ENCODE measurements at regions not wholly inside any gene's neighbourhood (a gene's known extent, or its start where the extent isn't known, plus 50 kb on each side); places are given as distances from the start of the nearest gene placed in this dataset.

DNA sequence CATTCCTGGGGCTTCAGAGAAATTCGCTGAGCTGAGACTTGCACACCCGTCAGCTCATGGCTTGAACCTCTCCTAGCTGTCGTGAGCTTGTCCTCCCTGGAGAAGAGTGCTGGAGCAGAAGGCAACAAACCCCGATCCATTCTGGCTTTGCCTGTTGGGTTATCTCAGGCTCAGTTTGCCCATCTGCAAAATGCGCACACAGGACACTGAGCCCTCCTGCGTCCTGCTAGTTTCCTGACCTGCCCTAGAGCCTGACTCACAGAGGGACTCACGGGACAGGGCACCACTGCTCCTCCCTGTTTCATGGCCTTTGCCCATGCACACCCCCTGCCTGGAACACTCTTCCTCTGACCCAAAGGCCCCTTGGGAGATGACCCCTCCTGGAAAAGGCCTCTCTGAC, 365.0 kb downstream of the MN1 start:
- H3K4me3 ChIP-seq: no peak overlapping the region
- H3K36me3 ChIP-seq: no peaks in the 10 kb centered on the region
- DNase-seq: no peak
- intact Hi-C loops (cut with DNase I): no loop called here
- peaks cover 5% of the 10 kb centered on the region for H3K4me1 ChIP-seq (ENCODE audit: insufficient read depth)
- no peaks in the 10 kb centered on the region for H3K27me3 ChIP-seq
- 94 to 96% (median 94%) methylated on average over 7 of the region's 7 CpGs for WGBS, 3 donors
- no peaks in the 10 kb centered on the region for H3K9me3 ChIP-seq
- peak overlapping the region in 1 of 2 donors; percentile 35 for H3K27ac ChIP-seq
- TF ChIP-seq, protein P1, sequence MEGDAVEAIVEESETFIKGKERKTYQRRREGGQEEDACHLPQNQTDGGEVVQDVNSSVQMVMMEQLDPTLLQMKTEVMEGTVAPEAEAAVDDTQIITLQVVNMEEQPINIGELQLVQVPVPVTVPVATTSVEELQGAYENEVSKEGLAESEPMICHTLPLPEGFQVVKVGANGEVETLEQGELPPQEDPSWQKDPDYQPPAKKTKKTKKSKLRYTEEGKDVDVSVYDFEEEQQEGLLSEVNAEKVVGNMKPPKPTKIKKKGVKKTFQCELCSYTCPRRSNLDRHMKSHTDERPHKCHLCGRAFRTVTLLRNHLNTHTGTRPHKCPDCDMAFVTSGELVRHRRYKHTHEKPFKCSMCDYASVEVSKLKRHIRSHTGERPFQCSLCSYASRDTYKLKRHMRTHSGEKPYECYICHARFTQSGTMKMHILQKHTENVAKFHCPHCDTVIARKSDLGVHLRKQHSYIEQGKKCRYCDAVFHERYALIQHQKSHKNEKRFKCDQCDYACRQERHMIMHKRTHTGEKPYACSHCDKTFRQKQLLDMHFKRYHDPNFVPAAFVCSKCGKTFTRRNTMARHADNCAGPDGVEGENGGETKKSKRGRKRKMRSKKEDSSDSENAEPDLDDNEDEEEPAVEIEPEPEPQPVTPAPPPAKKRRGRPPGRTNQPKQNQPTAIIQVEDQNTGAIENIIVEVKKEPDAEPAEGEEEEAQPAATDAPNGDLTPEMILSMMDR (IDR thresholded peaks at IDR 0.05): no peak
- no peak for TF ChIP-seq POLR2A (IDR thresholded peaks at IDR 0.05)
- no peak for TF ChIP-seq EP300 (IDR thresholded peaks at IDR 0.05)

DNA sequence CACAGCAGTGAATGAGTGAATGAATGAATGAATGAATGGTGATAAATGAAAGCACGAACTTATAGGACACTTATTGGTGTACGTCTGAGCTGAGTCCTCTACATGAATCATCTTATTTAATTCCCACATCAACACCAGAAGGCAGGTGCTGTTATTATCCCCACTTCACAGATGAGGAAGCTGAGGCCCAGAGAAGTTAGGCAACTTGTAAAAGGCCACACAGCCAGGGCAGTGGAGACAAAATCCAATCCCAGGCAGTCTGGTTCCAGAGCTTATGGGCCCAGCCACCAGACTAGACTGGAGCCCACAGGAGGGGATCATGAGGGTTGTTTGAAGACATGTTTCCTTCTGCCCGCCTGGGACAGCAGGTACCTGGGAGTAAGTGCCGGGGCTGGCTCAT, 364.0 kb downstream of the MN1 start:
- intact Hi-C loops (cut with DNase I): no loop called here
- no peak for TF ChIP-seq POLR2A (IDR thresholded peaks at IDR 0.05)
- no peak for TF ChIP-seq EP300 (IDR thresholded peaks at IDR 0.05)
- TF ChIP-seq, protein P1 (IDR thresholded peaks at IDR 0.05): no peak

DNA sequence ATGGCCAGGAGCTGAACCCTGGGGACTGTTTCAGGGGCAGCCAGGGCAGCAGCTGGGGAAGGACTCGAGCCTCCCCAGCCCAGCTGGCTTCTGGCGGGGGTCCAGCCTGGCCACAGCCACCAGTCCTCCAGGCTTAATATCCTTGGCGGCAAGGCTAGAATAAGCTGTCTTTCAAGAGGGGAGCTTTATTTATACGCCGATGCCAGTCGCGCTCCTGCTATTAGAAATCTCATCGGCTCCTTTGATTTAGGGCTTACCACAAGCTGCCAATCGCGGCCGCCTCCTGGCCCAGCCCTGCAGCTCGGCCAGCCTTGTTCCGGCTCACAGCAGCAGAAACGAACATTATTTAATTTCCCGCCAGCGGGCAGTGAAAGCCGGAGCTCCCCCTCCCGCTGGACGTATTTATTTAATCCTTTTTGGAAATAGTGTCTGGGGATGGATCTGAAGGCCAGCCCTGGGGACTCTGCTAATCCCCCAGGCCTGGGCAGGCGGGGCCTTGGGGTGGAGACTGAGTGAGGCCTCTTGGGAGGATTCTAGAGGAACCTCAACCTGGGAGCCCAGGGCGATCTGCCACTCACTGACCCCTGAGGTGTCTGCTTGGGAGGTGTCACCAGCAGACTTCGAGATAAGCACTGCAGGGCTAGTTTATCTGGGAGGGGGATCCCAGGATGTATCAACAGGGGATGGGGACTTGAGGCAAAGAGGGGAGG, 363.1 kb downstream of the MN1 start:
- intact Hi-C loops (cut with DNase I): no loop called here
- Histone ChIP-seq H3K27me3 (no peaks in the 10 kb centered on the region), H3K4me1 (ENCODE audit: insufficient read depth) (peaks cover 5% of the 10 kb centered on the region), H3K27ac (peak overlapping the region in 1 of 2 donors; percentile 30), H3K4me3 (no peak overlapping the region), H3K9me3 (no peaks in the 10 kb centered on the region), H3K36me3 (no peaks in the 10 kb centered on the region)
- 9 to 20% (median 10%) methylated on average over 22 of the region's 22 CpGs for WGBS, 3 donors
- no peak for TF ChIP-seq EP300 (IDR thresholded peaks at IDR 0.05)
- TF ChIP-seq, protein P1 (IDR thresholded peaks at IDR 0.05): no peak
- no peak for TF ChIP-seq POLR2A (IDR thresholded peaks at IDR 0.05)
- peak; percentile 15 to 69 (median 61) for DNase-seq

More for the DNA sequence above, 364.0 kb downstream of the MN1 start:
- H3K9me3 ChIP-seq: no peaks in the 10 kb centered on the region
- no peak overlapping the region for H3K27ac ChIP-seq
- peaks cover 5% of the 10 kb centered on the region for H3K4me1 ChIP-seq (ENCODE audit: insufficient read depth)
- no peak overlapping the region for H3K4me3 ChIP-seq
- 74 to 97% (median 82%) methylated on average over 4 of the region's 4 CpGs for WGBS, 3 donors
- no peak for DNase-seq
- no peaks in the 10 kb centered on the region for H3K36me3 ChIP-seq
- no peaks in the 10 kb centered on the region for H3K27me3 ChIP-seq

DNA sequence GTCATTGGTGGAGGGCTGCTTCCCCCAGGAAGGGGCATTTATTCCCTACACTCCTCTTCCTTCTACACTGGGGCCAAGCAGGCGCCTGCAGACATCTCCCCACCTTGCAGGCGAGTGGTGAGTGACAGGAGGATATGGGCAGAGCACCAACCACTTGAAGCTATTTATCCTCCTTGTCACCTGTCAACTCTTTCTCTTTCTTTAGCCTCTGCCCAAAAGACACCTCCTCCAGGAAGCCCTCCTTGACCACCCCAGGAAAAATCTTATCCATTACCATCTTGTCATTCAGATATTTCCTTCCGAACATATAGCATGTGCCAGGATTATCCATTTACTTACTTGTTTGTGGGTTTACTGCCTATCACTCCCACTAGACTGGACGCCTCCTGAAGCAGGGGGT, 362.4 kb downstream of the MN1 start:
- H3K9me3 ChIP-seq: no peaks in the 10 kb centered on the region
- intact Hi-C loops (cut with DNase I): no loop called here
- no peak overlapping the region for H3K27ac ChIP-seq
- TF ChIP-seq POLR2A (IDR thresholded peaks at IDR 0.05) (no peak), EP300 (IDR thresholded peaks at IDR 0.05) (no peak)
- TF ChIP-seq, protein P1 (IDR thresholded peaks at IDR 0.05): no peak
- H3K4me3 ChIP-seq: no peak overlapping the region
- 70 to 71% (median 70%) methylated on average over 4 of the region's 4 CpGs for WGBS, 3 donors
- peaks cover 5% of the 10 kb centered on the region for H3K4me1 ChIP-seq (ENCODE audit: insufficient read depth)
- no peak for DNase-seq
- H3K36me3 ChIP-seq: no peaks in the 10 kb centered on the region
- no peaks in the 10 kb centered on the region for H3K27me3 ChIP-seq
